Gastroesophageal sphincter (tissue), 4 donors: ENCODE measurements at regions not wholly inside any gene's neighbourhood (a gene's known extent, or its start where the extent isn't known, plus 50 kb on each side); places are given as distances from the start of the nearest gene placed in this dataset.

Experiments used
- ATAC-seq: fragments of 150-250 bp; one replicate; pipeline ENCODE4 v1.9.1; 2016; ENCODE audit warnings: mild to moderate bottlenecking, moderate library complexity
- H3K27ac ChIP-seq, 4 donors: fragments of 200-600 bp; sonication (generic) in 3 of 4; 1 replicate in 3 of 4; 2 replicates in 1 of 4; pipeline ENCODE4 v1.5.1; 2016 to 2019
- H3K27me3 ChIP-seq: fragments of 200-600 bp; sonication (generic); one replicate; pipeline ENCODE4 v1.5.1; 2019
- H3K36me3 ChIP-seq, 2 donors: fragments of 200-600 bp; sonication (generic); one replicate each; pipeline ENCODE4 v1.5.1; 2019; ENCODE audit warnings: control low read depth in 1 of 2
- H3K4me1 ChIP-seq, 3 donors: fragments of 200-600 bp; sonication (generic); 1 replicate in 2 of 3; 2 replicates in 1 of 3; pipeline ENCODE4 v1.5.1; 2016 to 2019; ENCODE audit warnings: control low read depth in 2 of 3
- H3K4me3 ChIP-seq, 2 donors: fragments of 200-600 bp; sonication (generic); one replicate each; pipeline ENCODE4 v1.5.1; 2019; ENCODE audit warnings: mild to moderate bottlenecking in 1 of 2, moderate library complexity in 1 of 2
- H3K9me3 ChIP-seq, 3 donors: fragments of 200-600 bp; sonication (generic); one replicate each; pipeline ENCODE4 v1.5.1; 2017 to 2019; ENCODE audit warnings: control low read depth in 2 of 3
- CTCF ChIP-seq, 4 experiments: fragments of 200-600 bp in 2 of 4; fragments of 450-650 bp in 2 of 4; sonication (generic) in 1 of 4; IDR thresholded peaks; one replicate each; pipeline ENCODE4 v1.5.1; 2017 to 2019; ENCODE audit warnings: antibody characterized with exemption in 4 of 4, mild to moderate bottlenecking in 2 of 4, moderate library complexity in 2 of 4
- EP300 ChIP-seq: sonication (generic); formaldehyde crosslinking; IDR thresholded peaks from one replicate; pipeline ENCODE4 v1.6.1; 2017; ENCODE audit warnings: antibody characterized with exemption, mild to moderate bottlenecking
- POLR2A ChIP-seq, 2 donors: fragments of 450-650 bp; IDR thresholded peaks; one replicate each; pipeline ENCODE4 v1.6.1; 2017; ENCODE audit warnings: antibody characterized with exemption in 2 of 2, mild to moderate bottlenecking in 2 of 2, moderate library complexity in 1 of 2
- POLR2AphosphoS5 ChIP-seq: sonication (generic); formaldehyde crosslinking; IDR thresholded peaks from one replicate; pipeline ENCODE4 v1.6.1; 2017; ENCODE audit warnings: antibody characterized with exemption
- WGBS, 2 donors: methylation state at CpG; one replicate each; pipeline ENCODE4 v1.1.5; 2018; ENCODE audit warnings: low coverage in 1 of 2; 5-methylcytosine and 5-hydroxymethylcytosine counted together

GRCh38 chr5:114265432-114266060 lies 96.3 kb upstream of the KCNN2 start:
- H3K27ac ChIP-seq, result no peak overlapping the region
- no peak overlapping the region for H3K4me3 ChIP-seq
- no peak for ATAC-seq
- H3K9me3 ChIP-seq, result no peaks in the 10 kb centered on the region
- H3K4me1 ChIP-seq, result no peaks in the 10 kb centered on the region
- H3K27me3 ChIP-seq, result no peaks in the 10 kb centered on the region
- no peaks in the 10 kb centered on the region for H3K36me3 ChIP-seq
- TF ChIP-seq POLR2A (IDR thresholded peaks at IDR 0.05) (no peak), CTCF (IDR thresholded peaks at IDR 0.05) (no peak), POLR2AphosphoS5 (no peak), EP300 (no peak)
- WGBS, 2 donors, result 20 to 22% methylated on average over 1 of the region's 2 CpGs

GRCh38 chr5:114266374-114266773 lies 95.5 kb upstream of the KCNN2 start:
- TF ChIP-seq POLR2AphosphoS5, result no peak
- TF ChIP-seq EP300, result no peak
- no peak for TF ChIP-seq CTCF (IDR thresholded peaks at IDR 0.05)
- no peak for TF ChIP-seq POLR2A (IDR thresholded peaks at IDR 0.05)
- H3K27me3 ChIP-seq, result no peaks in the 10 kb centered on the region
- no peak overlapping the region for H3K27ac ChIP-seq
- no peaks in the 10 kb centered on the region for H3K4me1 ChIP-seq
- H3K4me3 ChIP-seq, result no peak overlapping the region
- no peak for ATAC-seq
- WGBS, 2 donors, result 100% methylated on average over 1 of the region's 1 CpG; no CpG with 5 or more reads in 1 of the 2 donors
- H3K36me3 ChIP-seq, result no peaks in the 10 kb centered on the region
- H3K9me3 ChIP-seq, result no peaks in the 10 kb centered on the region

- Histone ChIP-seq H3K36me3 (no peaks in the 10 kb centered on the region), H3K4me3 (no peak overlapping the region), H3K27ac (no peak overlapping the region), H3K9me3 (peaks cover 0 to 8% (median 0%) of the 10 kb centered on the region in 3 donors), H3K4me1 (no peaks in the 10 kb centered on the region), H3K27me3 (no peaks in the 10 kb centered on the region)
- TF ChIP-seq CTCF (IDR thresholded peaks at IDR 0.05) (no peak), POLR2AphosphoS5 (no peak), EP300 (no peak)
- WGBS, 2 donors, result 42% methylated on average over 1 of the region's 1 CpG; no CpG with 5 or more reads in 1 of the 2 donors
- ATAC-seq, result no peak
Measured at GRCh38 chr5:114296191-114296590, 65.7 kb upstream of the KCNN2 start.

GRCh38 chr5:114297915-114298314 lies 64.0 kb upstream of the KCNN2 start:
- H3K9me3 ChIP-seq, result peaks cover 0 to 8% (median 0%) of the 10 kb centered on the region in 3 donors
- no peak for ATAC-seq
- H3K4me1 ChIP-seq, result no peaks in the 10 kb centered on the region
- no peaks in the 10 kb centered on the region for H3K36me3 ChIP-seq
- WGBS, 2 donors, result 83 to 86% methylated on average over 3 of the region's 3 CpGs
- H3K27me3 ChIP-seq, result no peaks in the 10 kb centered on the region
- TF ChIP-seq POLR2AphosphoS5, result no peak
- no peak for TF ChIP-seq EP300
- no peak for TF ChIP-seq CTCF (IDR thresholded peaks at IDR 0.05)
- TF ChIP-seq POLR2A (IDR thresholded peaks at IDR 0.05), result no peak
- no peak overlapping the region for H3K4me3 ChIP-seq
- no peak overlapping the region for H3K27ac ChIP-seq

- Histone ChIP-seq H3K27me3 (no peaks in the 10 kb centered on the region), H3K4me1 (no peaks in the 10 kb centered on the region), H3K9me3 (no peaks in the 10 kb centered on the region), H3K36me3 (no peaks in the 10 kb centered on the region), H3K27ac (no peak overlapping the region), H3K4me3 (no peak overlapping the region)
- no peak for TF ChIP-seq POLR2A (IDR thresholded peaks at IDR 0.05)
- peak in 2 of 4 experiments; percentile 8 to 46 for TF ChIP-seq CTCF (IDR thresholded peaks at IDR 0.05)
- no peak for TF ChIP-seq EP300
- TF ChIP-seq POLR2AphosphoS5, result no peak
- ATAC-seq, result no peak
- 67% methylated on average over 1 of the region's 1 CpG; no CpG with 5 or more reads in 1 of the 2 donors for WGBS, 2 donors
Measured at GRCh38 chr5:114305402-114306207, 56.3 kb upstream of the KCNN2 start.
